Upper lobe of right lung (tissue), 1 donor: ENCODE measurements at regions not wholly inside any gene's neighbourhood (a gene's known extent, or its start where the extent isn't known, plus 50 kb on each side); places are given as distances from the start of the nearest gene placed in this dataset.
A peak's percentile ranks its signal among the peaks of the same experiment; 100 is the strongest.

Experiments used
- ATAC-seq: fragments of 200-7000 bp; cut with Tn5 transposase; one replicate; pipeline ENCODE4 v1.9.1; 2020; ENCODE audit warnings: mild to moderate bottlenecking, moderate library complexity
- DNase-seq: peaks from one replicate; pipeline ENCODE4 v3.0.0-alpha.2; 2020
- H3K27ac ChIP-seq: fragments of 200-600 bp; one replicate; pipeline ENCODE4 v1.8.0; 2022
- H3K27me3 ChIP-seq: fragments of 200-600 bp; one replicate; pipeline ENCODE4 v1.8.0; 2022; ENCODE audit warnings: mild to moderate bottlenecking
- H3K36me3 ChIP-seq: fragments of 200-600 bp; one replicate; pipeline ENCODE4 v1.8.0; 2022
- H3K4me1 ChIP-seq: fragments of 200-600 bp; one replicate; pipeline ENCODE4 v1.8.0; 2022
- H3K4me3 ChIP-seq: fragments of 200-600 bp; one replicate; pipeline ENCODE4 v1.8.0; 2022; ENCODE audit warnings: mild to moderate bottlenecking
- H3K9me3 ChIP-seq: fragments of 200-600 bp; one replicate; pipeline ENCODE4 v1.8.0; 2022
- CTCF ChIP-seq: fragments of 200-600 bp; IDR thresholded peaks from one replicate; pipeline ENCODE4 v1.8.0; 2022; ENCODE audit warnings: antibody characterized with exemption
- intact Hi-C: fragments of 100-400 bp; cut with DNase I; formaldehyde crosslinking; loops from one replicate; pipeline ENCODE4 v1.11.0; 2022
- donor health status: DM: no; HTN: yes; CAD: no; lungs with severe emphysema.

GRCh38 chr7:46175221-46175620 lies 254.1 kb upstream of the IGFBP3 start:
- no peak for TF ChIP-seq CTCF
- intact Hi-C loops, result no loop called here
- Histone ChIP-seq H3K27ac (no peak overlapping the region), H3K9me3 (no peaks in the 10 kb centered on the region), H3K4me3 (no peak overlapping the region), H3K27me3 (no peaks in the 10 kb centered on the region), H3K4me1 (no peaks in the 10 kb centered on the region), H3K36me3 (no peaks in the 10 kb centered on the region)
- no peak for DNase-seq
- ATAC-seq, result no peak

DNA sequence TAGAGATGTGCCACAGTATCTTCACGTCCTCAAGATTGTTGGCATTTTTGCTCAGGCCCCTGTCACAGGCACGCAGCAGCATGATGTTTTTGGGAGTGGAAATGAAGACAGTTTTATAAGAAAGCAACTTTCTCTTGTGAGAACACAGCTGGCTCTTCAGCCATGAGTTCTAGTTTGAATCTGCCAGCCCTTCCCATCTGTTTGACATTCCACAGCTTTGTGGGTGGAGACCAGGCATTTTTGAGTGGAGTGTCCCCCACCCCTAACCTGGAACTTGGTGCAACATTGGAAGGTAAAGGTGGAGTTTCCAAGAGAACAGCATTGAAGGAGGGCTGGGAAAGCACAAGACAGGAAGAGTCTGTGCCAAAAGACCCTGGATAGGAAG lies 253.1 kb upstream of the IGFBP3 start:
- Histone ChIP-seq H3K36me3 (no peaks in the 10 kb centered on the region), H3K9me3 (no peaks in the 10 kb centered on the region), H3K27ac (peak overlapping the region; percentile 25), H3K4me1 (no peaks in the 10 kb centered on the region), H3K27me3 (no peaks in the 10 kb centered on the region), H3K4me3 (no peak overlapping the region)
- ATAC-seq, result peak; percentile 66
- TF ChIP-seq CTCF, result no peak
- DNase-seq, result no peak
- intact Hi-C loops, result no loop called here

GRCh38 chr7:46173476-46174195 lies 252.6 kb upstream of the IGFBP3 start:
- intact Hi-C loops, result no loop called here
- no peak for TF ChIP-seq CTCF
- Histone ChIP-seq H3K36me3 (no peaks in the 10 kb centered on the region), H3K4me1 (no peaks in the 10 kb centered on the region), H3K27ac (peak overlapping the region; percentile 25), H3K27me3 (no peaks in the 10 kb centered on the region), H3K9me3 (no peaks in the 10 kb centered on the region), H3K4me3 (no peak overlapping the region)
- DNase-seq, result no peak
- ATAC-seq, result peak; percentile 66

DNA sequence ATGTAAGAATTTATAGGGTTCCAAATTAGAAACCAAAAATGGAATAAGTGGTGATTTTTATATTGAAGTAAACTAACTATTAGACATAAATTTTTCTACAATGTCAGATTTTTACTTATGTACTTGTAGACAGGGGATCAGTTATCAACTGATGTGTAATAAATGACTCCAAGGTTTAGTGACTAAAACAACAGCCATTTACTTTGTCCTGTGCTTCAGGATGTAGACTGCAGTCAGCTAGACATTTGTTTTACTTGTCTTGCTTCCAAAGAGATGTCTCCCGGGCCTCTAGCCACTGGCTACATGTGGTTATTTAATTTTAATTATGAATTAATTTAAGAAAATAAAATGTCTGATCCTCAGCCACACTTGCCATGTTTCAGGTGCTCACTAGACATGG lies 249.7 kb upstream of the IGFBP3 start:
- TF ChIP-seq CTCF, result no peak

DNA sequence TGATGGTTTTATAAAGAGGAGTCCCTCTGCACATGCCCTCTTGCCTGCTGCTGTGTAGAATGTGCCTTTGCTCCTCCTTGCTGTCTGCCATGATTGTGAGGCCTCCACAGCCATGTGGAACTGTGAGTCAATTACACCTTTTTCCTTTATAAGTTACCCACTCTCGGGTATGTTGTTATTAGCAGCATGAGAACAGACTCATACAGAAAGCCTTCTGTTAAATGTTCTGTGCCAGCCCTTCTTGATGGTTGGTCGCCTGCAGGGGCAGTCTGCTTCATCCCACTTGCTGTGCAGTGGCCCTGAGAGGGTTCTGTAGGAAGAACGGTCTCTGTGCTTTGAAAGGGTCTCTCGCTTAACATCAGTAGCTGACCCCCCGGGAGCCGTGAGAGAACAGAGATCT lies 248.9 kb upstream of the IGFBP3 start:
- H3K36me3 ChIP-seq, result no peaks in the 10 kb centered on the region
- no peak for ATAC-seq
- H3K27ac ChIP-seq, result no peak overlapping the region
- H3K9me3 ChIP-seq, result no peaks in the 10 kb centered on the region
- H3K4me1 ChIP-seq, result no peaks in the 10 kb centered on the region
- no peak for TF ChIP-seq CTCF
- intact Hi-C loops, result no loop called here
- H3K4me3 ChIP-seq, result no peak overlapping the region
- no peak for DNase-seq
- H3K27me3 ChIP-seq, result no peaks in the 10 kb centered on the region

More for the DNA sequence above, 249.7 kb upstream of the IGFBP3 start:
- ATAC-seq (no peak), DNase-seq (no peak)
- Histone ChIP-seq H3K4me1 (no peaks in the 10 kb centered on the region), H3K36me3 (no peaks in the 10 kb centered on the region), H3K9me3 (no peaks in the 10 kb centered on the region), H3K27ac (no peak overlapping the region), H3K4me3 (no peak overlapping the region), H3K27me3 (no peaks in the 10 kb centered on the region)
- intact Hi-C loops, result no loop called here

DNA sequence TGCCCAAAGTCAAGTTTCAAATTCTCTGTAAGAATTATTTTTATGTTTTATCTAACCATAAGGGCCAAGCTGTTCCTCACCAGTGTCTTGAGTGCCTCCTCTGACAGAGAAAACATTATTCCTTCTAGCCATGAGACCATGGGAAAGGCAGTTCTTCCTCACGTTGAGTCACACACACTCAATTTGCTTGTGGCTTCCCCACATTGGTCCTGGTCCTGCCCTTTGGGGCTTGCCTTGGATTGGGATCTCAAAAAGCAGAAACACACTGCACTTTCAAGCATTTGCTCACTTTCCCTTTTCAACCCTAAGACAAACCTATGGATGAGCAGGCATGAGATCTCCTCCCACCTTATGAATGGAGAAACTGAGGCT lies 248.3 kb upstream of the IGFBP3 start:
- no peak for ATAC-seq
- intact Hi-C loops, result no loop called here
- TF ChIP-seq CTCF, result no peak

More for the DNA sequence above, 248.3 kb upstream of the IGFBP3 start:
- Histone ChIP-seq H3K9me3 (no peaks in the 10 kb centered on the region), H3K36me3 (no peaks in the 10 kb centered on the region), H3K27me3 (no peaks in the 10 kb centered on the region), H3K4me3 (no peak overlapping the region), H3K27ac (no peak overlapping the region), H3K4me1 (no peaks in the 10 kb centered on the region)
- no peak for DNase-seq
